ENCODE measurements at regions not wholly inside any gene's neighbourhood (a gene's known extent, or its start where the extent isn't known, plus 50 kb on each side); places are given as distances from the start of the nearest gene placed in this dataset.

DNA sequence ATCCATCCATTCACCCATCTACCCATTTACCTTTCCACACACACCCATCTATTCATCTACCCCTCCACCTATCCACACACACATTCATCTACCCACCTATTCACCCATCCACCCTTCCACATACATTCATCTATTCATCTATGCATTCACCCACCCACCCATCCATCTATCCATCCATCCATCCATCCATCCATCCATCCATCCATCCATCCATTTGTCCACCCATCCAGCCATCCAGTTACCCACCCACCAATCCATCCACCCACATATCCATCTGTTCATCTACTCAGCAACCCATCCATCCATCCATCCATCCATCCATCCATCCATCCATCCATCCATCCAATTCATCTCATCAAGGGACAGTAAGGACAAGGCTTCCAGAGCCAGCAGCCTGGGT is 74.0 kb downstream of the INHBB start:
- TF ChIP-seq, protein P1, sequence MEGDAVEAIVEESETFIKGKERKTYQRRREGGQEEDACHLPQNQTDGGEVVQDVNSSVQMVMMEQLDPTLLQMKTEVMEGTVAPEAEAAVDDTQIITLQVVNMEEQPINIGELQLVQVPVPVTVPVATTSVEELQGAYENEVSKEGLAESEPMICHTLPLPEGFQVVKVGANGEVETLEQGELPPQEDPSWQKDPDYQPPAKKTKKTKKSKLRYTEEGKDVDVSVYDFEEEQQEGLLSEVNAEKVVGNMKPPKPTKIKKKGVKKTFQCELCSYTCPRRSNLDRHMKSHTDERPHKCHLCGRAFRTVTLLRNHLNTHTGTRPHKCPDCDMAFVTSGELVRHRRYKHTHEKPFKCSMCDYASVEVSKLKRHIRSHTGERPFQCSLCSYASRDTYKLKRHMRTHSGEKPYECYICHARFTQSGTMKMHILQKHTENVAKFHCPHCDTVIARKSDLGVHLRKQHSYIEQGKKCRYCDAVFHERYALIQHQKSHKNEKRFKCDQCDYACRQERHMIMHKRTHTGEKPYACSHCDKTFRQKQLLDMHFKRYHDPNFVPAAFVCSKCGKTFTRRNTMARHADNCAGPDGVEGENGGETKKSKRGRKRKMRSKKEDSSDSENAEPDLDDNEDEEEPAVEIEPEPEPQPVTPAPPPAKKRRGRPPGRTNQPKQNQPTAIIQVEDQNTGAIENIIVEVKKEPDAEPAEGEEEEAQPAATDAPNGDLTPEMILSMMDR (IDR thresholded peaks at IDR 0.05), result no peak
- no peak for TF ChIP-seq POLR2AphosphoS5 (IDR thresholded peaks at IDR 0.05)

Data from gastroesophageal sphincter (tissue), 3 donors.